HepG2 (cell line): ENCODE measurements at regions not wholly inside any gene's neighbourhood (a gene's known extent, or its start where the extent isn't known, plus 50 kb on each side); places are given as distances from the start of the nearest gene placed in this dataset.
A peak's percentile ranks its signal among the peaks of the same experiment; 100 is the strongest.

ENCODE experiments used
- ATAC-seq: fragments of 200-7000 bp; cut with Tn5 transposase; 3 replicates; pipeline ENCODE4 v1.9.1; 2020; ENCODE audit warnings: mild to moderate bottlenecking, moderate library complexity
- BruUV-seq: library from RNA; stranded (reverse); fragments of 400-500 nt; replicated peaks from 2 replicates; lab custom pipeline; 2021; lab: Mats Ljungman, UMichigan
- CTCF ChIA-PET: fragments of 300-600 bp; formaldehyde crosslinking; extraction: SDS; loops from one replicate; lab custom pipeline; 2021; ENCODE audit warnings: low total read pairs, inconsistent platforms, low intra/inter-chr PET ratio; lab: Yijun Ruan, JAX
- POLR2A ChIA-PET: fragments of 350-600 bp; sonication (Branson Sonifier 250); formaldehyde crosslinking; loops from one replicate; lab custom pipeline; 2020; ENCODE audit warnings: antibody characterized with exemption, inconsistent platforms; lab: Yijun Ruan, JAX
- DNase-seq: peaks from one replicate; pipeline ENCODE4 v3.0.0-alpha.2; 2015; ENCODE audit warnings: low spot score
- FAIRE-seq: peaks from 3 replicates; lab custom pipeline; 2011; peaks lifted over from hg19 to GRCh38; lab: Jason Lieb, UNC
- H2AFZ ChIP-seq: one replicate; pipeline ENCODE4 v1.6.1; 2011; ENCODE audit warnings: low read length, inconsistent platforms
- H3K27ac ChIP-seq: fragments of 300-600 bp; 3 replicates; pipeline ENCODE4 v1.8.0; 2011; ENCODE audit warnings: mixed run types, mild to moderate bottlenecking, mixed read lengths, low read length, inconsistent platforms; ENCODE audit not compliant: insufficient read depth; ENCODE audit errors: extremely low read length
- H3K27me3 ChIP-seq, 2 experiments: fragments of 200-600 bp in 1 of 2; 2 replicates in 1 of 2; 3 replicates in 1 of 2; pipeline versions ENCODE4 v1.6.0 to v1.8.0; 2011; ENCODE audit warnings: low read length in 2 of 2, mild to moderate bottlenecking in 2 of 2, moderate library complexity in 2 of 2, inconsistent platforms in 1 of 2; ENCODE audit not compliant: insufficient read depth in 2 of 2, control insufficient read depth in 1 of 2
- H3K36me3 ChIP-seq, 2 experiments: fragments of 200-600 bp in 1 of 2; replicated peaks in 1 of 2; 2 replicates in 1 of 2; 3 replicates in 1 of 2; pipeline versions ENCODE4 v1.5.1 to v1.8.0; 2011; ENCODE audit warnings: low read length in 2 of 2, inconsistent platforms in 1 of 2; ENCODE audit not compliant: insufficient read depth in 2 of 2, control insufficient read depth in 1 of 2
- H3K4me1 ChIP-seq: 2 replicates; pipeline ENCODE4 v1.5.1; 2012; ENCODE audit warnings: low read length, inconsistent platforms; ENCODE audit not compliant: insufficient read depth
- H3K4me2 ChIP-seq: 2 replicates; pipeline ENCODE4 v1.6.0; 2011; ENCODE audit warnings: low read depth, low read length, inconsistent platforms
- H3K4me3 ChIP-seq, 3 experiments: fragments of 200-600 bp in 1 of 3; sonication (generic), shearing (Covaris generic) in 1 of 3; replicated peaks in 1 of 3; 2 replicates each; pipeline ENCODE4 v1.5.1; 2011 to 2016; ENCODE audit warnings: low read length in 3 of 3, inconsistent platforms in 2 of 3, low read depth in 2 of 3, mild to moderate bottlenecking in 2 of 3, control low read depth in 1 of 3, mixed read lengths in 1 of 3; ENCODE audit not compliant: insufficient read depth in 1 of 3
- H3K79me2 ChIP-seq: one replicate; pipeline ENCODE4 v1.6.1; 2011; ENCODE audit warnings: low read length, inconsistent platforms; ENCODE audit not compliant: insufficient read depth
- H3K9ac ChIP-seq: 2 replicates; pipeline ENCODE4 v1.6.0; 2011; ENCODE audit warnings: mild to moderate bottlenecking, low read depth, low read length, inconsistent platforms; ENCODE audit not compliant: insufficient read depth
- H3K9me3 ChIP-seq: 2 replicates; pipeline ENCODE4 v1.5.1; 2012; ENCODE audit warnings: mild to moderate bottlenecking, low read length
- H4K20me1 ChIP-seq: 2 replicates; pipeline ENCODE4 v1.6.0; 2011; ENCODE audit warnings: inconsistent platforms, mild to moderate bottlenecking, low read length, moderate library complexity; ENCODE audit not compliant: insufficient read depth
- ATF5 ChIP-seq: sonication (generic); formaldehyde crosslinking; IDR thresholded peaks from 2 replicates; pipeline ENCODE4 v1.4.0; 2020; ENCODE audit warnings: mild to moderate bottlenecking, low read depth, missing genetic modification reagents
- ATF7 ChIP-seq, 2 experiments: fragments of 450-650 bp in 1 of 2; sonication (generic) in 1 of 2; formaldehyde crosslinking in 1 of 2; IDR thresholded peaks; 2 replicates each; pipeline versions ENCODE4 v1.4.0 to v1.6.1; 2016 to 2020; ENCODE audit warnings: antibody characterized with exemption in 1 of 2, mild to moderate bottlenecking in 1 of 2, missing genetic modification reagents in 1 of 2
- CHCHD3 ChIP-seq: sonication (generic); formaldehyde crosslinking; IDR thresholded peaks from 2 replicates; pipeline ENCODE4 v1.8.0; 2022; ENCODE audit warnings: mild to moderate bottlenecking, missing genetic modification reagents, moderate library complexity
- CREB1 ChIP-seq, 2 experiments: fragments of 450-650 bp in 1 of 2; IDR thresholded peaks; 2 replicates each; pipeline ENCODE4 v1.6.1; 2016 to 2017; ENCODE audit warnings: control low read depth in 1 of 2, mild to moderate bottlenecking in 1 of 2, missing compliant biosample characterization in 1 of 2, missing genetic modification characterization in 1 of 2
- HMG20A ChIP-seq: IDR thresholded peaks from 2 replicates; pipeline ENCODE4 v1.6.1; 2016; ENCODE audit warnings: borderline replicate concordance
- PLSCR1 ChIP-seq: sonication (generic); formaldehyde crosslinking; IDR thresholded peaks from 2 replicates; pipeline ENCODE4 v1.5.0; 2020; ENCODE audit warnings: missing genetic modification reagents, mild to moderate bottlenecking, borderline replicate concordance
- RFX3 ChIP-seq: IDR thresholded peaks from 2 replicates; pipeline ENCODE4 v1.6.1; 2016; ENCODE audit warnings: missing biosample characterization, missing genetic modification reagents
- SRSF9 ChIP-seq: fragments of 200-400 bp; formaldehyde crosslinking; IDR thresholded peaks from 2 replicates; pipeline ENCODE4 v1.6.1; 2018; ENCODE audit warnings: borderline replicate concordance, mild to moderate bottlenecking, low read depth, low read length; ENCODE audit not compliant: insufficient read depth, poor library complexity, severe bottlenecking
- ZBTB7B ChIP-seq: sonication (generic); formaldehyde crosslinking; IDR thresholded peaks from 2 replicates; pipeline ENCODE4 v1.4.0; 2020; ENCODE audit warnings: missing genetic modification reagents
- ZNF256 ChIP-seq: sonication (generic); formaldehyde crosslinking; conservative IDR thresholded peaks from 2 replicates; pipeline ENCODE4 v1.4.0; 2020; ENCODE audit warnings: missing genetic modification reagents
- ZNF468 ChIP-seq: sonication (generic); formaldehyde crosslinking; IDR thresholded peaks from 2 replicates; pipeline ENCODE4 v1.8.0; 2022; ENCODE audit warnings: mild to moderate bottlenecking, moderate library complexity, missing genetic modification reagents
- ZNF790 ChIP-seq: sonication (generic); formaldehyde crosslinking; IDR thresholded peaks from 2 replicates; pipeline ENCODE4 v1.8.0; 2022; ENCODE audit warnings: missing genetic modification reagents, mild to moderate bottlenecking, borderline replicate concordance
- ZNF816 ChIP-seq: sonication (generic); formaldehyde crosslinking; IDR thresholded peaks from 2 replicates; pipeline ENCODE4 v1.8.0; 2022; ENCODE audit warnings: missing genetic modification reagents, mild to moderate bottlenecking, borderline replicate concordance
- WGBS: methylation state at CpG from one replicate; pipeline ENCODE4 v1.1.6; 2017; ENCODE audit warnings: low lambda C conversion rate; 5-methylcytosine and 5-hydroxymethylcytosine counted together
- in situ Hi-C: cut with HindIII; loops from 2 replicates; pipeline ENCODE4 v1.10.0; 2017; ENCODE audit warnings: low pct_unique_long_range_greater_than_20kb; ENCODE audit not compliant: extremely low pct_ligation_motif_present
- intact Hi-C: fragments of 100-400 bp; cut with micrococcal nuclease; formaldehyde crosslinking; loops from one replicate; pipeline ENCODE4 v1.10.0; 2022; ENCODE audit not compliant: unreplicated experiment

GRCh38 chr9:82865524-82865923, 197.4 kb downstream of the RASEF start:
- no peak overlapping the region for H2AFZ ChIP-seq
- in situ Hi-C loops, result no loop called here
- ATAC-seq (no peak), FAIRE-seq (no peak)
- no peaks in the 10 kb centered on the region for H3K36me3 ChIP-seq
- no peak overlapping the region for H3K27ac ChIP-seq
- intact Hi-C loops, result no loop called here
- H3K4me1 ChIP-seq, result no peaks in the 10 kb centered on the region
- CTCF ChIA-PET, result no interaction called here
- H3K4me3 ChIP-seq, result no peak overlapping the region
- no peaks in the 10 kb centered on the region for H4K20me1 ChIP-seq
- no peaks in the 10 kb centered on the region for H3K79me2 ChIP-seq
- no peak overlapping the region for H3K4me2 ChIP-seq
- TF ChIP-seq ZNF256 (CRISPR knock-in tag) (no peak), ZBTB7B (CRISPR knock-in tag) (no peak), CREB1 (IDR thresholded peaks at IDR 0.05) (peak; percentile 70; the same call in 1 of the 2 replicates), CREB1 (CRISPR knock-in tag; IDR thresholded peaks at IDR 0.05) (no peak), CHCHD3 (no peak), ATF5 (CRISPR knock-in tag) (no peak), SRSF9 (no peak), ZNF790 (CRISPR knock-in tag) (no peak), ZNF468 (CRISPR knock-in tag) (no peak), PLSCR1 (CRISPR knock-in tag) (no peak), ZNF816 (CRISPR knock-in tag) (no peak), HMG20A (CRISPR knock-in tag) (no peak), ATF7 (IDR thresholded peaks at IDR 0.05) (peak; percentile 83), ATF7 (CRISPR knock-in tag; IDR thresholded peaks at IDR 0.05) (no peak), RFX3 (no peak)
- TF ChIP-seq, all 625 proteins: peak for 2
- POLR2A ChIA-PET, result no interaction called here
- H3K9me3 ChIP-seq, result no peaks in the 10 kb centered on the region
- no peaks in the 10 kb centered on the region; a peak in 1 of 5 replicates for H3K27me3 ChIP-seq
- H3K9ac ChIP-seq, result no peak overlapping the region
- DNase-seq, result no peak
- 4% methylated on average over 2 of the region's 2 CpGs for WGBS
- no TSS peak for BruUV-seq
